Esophagus (tissue), 2 donors: ENCODE measurements at regions not wholly inside any gene's neighbourhood (a gene's known extent, or its start where the extent isn't known, plus 50 kb on each side); places are given as distances from the start of the nearest gene placed in this dataset.
"Not testable (repeated sequence)": the region's sequence is repeated elsewhere in the genome, so short reads cannot be mapped to it uniquely, and the experiment has no call there.

Source experiments
- H3K27ac ChIP-seq, 2 donors: one replicate each; pipeline ENCODE4 v1.5.1; 2013; ENCODE audit warnings: low read depth in 2 of 2, mild to moderate bottlenecking in 2 of 2, inconsistent platforms in 1 of 2, low read length in 1 of 2, moderate library complexity in 1 of 2
- H3K27me3 ChIP-seq, 2 donors: one replicate each; pipeline ENCODE4 v1.6.1; 2013; ENCODE audit warnings: low read length in 2 of 2, control low read depth in 1 of 2, mild to moderate bottlenecking in 1 of 2; ENCODE audit not compliant: insufficient read depth in 2 of 2, control insufficient read depth in 1 of 2
- H3K36me3 ChIP-seq, 2 donors: one replicate each; pipeline ENCODE4 v1.6.1; 2013; ENCODE audit warnings: low read length in 1 of 2; ENCODE audit not compliant: control insufficient read depth in 2 of 2, insufficient read depth in 2 of 2
- H3K4me1 ChIP-seq, 2 donors: one replicate each; pipeline ENCODE4 v1.6.1; 2013; ENCODE audit warnings: low read length in 1 of 2; ENCODE audit not compliant: control insufficient read depth in 2 of 2, insufficient read depth in 2 of 2
- H3K4me3 ChIP-seq, 2 donors: one replicate each; pipeline ENCODE4 v1.5.1; 2013; ENCODE audit warnings: low read length in 2 of 2, mild to moderate bottlenecking in 2 of 2, low read depth in 1 of 2, moderate library complexity in 1 of 2
- H3K9me3 ChIP-seq, 2 donors: one replicate each; pipeline ENCODE4 v1.6.1; 2013; ENCODE audit warnings: mild to moderate bottlenecking in 2 of 2, low read depth in 1 of 2, low read length in 1 of 2, moderate library complexity in 1 of 2; ENCODE audit not compliant: control insufficient read depth in 2 of 2, insufficient read depth in 1 of 2
- WGBS, 2 donors: extraction: QIAGEN DNeasy Blood & Tissue Kit; methylation state at CpG; one replicate each; pipeline ENCODE4 v1.1.7; 2013; 5-methylcytosine and 5-hydroxymethylcytosine counted together
- donor health status: healthy with polysubstance abuse.
- donor health status: Bipolar disorder and iron deficiency.

DNA sequence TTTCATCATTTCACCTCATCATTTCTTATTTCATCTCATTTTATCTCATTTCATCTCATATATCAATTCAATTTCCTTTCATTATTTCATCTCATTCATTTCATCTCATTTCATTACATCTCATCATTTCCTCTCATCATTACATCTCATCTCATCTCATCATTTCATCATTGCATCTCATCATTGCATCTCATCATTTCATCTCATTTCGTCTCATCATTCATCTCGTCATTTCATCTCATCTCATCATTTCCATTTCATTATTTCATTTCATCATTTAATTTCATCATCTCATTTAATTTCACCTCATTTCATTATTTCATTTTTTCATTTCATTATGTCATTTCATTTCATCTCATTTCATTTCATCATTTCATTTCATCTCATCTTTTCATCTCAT, 168.5 kb upstream of the FAM72C start:
- no CpG with 5 or more reads among the region's 2 CpGs for WGBS, 2 donors

GRCh38 chr1:144105006-144105405, 133.2 kb upstream of the FAM72C start:
- H3K27me3 ChIP-seq, H3K36me3 ChIP-seq, H3K4me3 ChIP-seq, H3K4me1 ChIP-seq, H3K27ac ChIP-seq: not testable (repeated sequence)
- peaks cover 29% of the 10 kb centered on the region in 2 donors for H3K9me3 ChIP-seq
- WGBS, 2 donors = 54 to 56% methylated on average over 3 of the region's 7 CpGs

More for the DNA sequence above, 168.5 kb upstream of the FAM72C start:
- not testable (repeated sequence) for H3K9me3 ChIP-seq, H3K27me3 ChIP-seq, H3K27ac ChIP-seq, H3K36me3 ChIP-seq, H3K4me3 ChIP-seq, H3K4me1 ChIP-seq

GRCh38 chr1:144104000-144104677, 132.4 kb upstream of the FAM72C start:
- 64 to 76% methylated on average over 14 of the region's 14 CpGs for WGBS, 2 donors
- H3K27ac ChIP-seq, H3K4me3 ChIP-seq, H3K4me1 ChIP-seq, H3K36me3 ChIP-seq, H3K27me3 ChIP-seq: not testable (repeated sequence)
- H3K9me3 ChIP-seq = peaks cover 29% of the 10 kb centered on the region in 2 donors

DNA sequence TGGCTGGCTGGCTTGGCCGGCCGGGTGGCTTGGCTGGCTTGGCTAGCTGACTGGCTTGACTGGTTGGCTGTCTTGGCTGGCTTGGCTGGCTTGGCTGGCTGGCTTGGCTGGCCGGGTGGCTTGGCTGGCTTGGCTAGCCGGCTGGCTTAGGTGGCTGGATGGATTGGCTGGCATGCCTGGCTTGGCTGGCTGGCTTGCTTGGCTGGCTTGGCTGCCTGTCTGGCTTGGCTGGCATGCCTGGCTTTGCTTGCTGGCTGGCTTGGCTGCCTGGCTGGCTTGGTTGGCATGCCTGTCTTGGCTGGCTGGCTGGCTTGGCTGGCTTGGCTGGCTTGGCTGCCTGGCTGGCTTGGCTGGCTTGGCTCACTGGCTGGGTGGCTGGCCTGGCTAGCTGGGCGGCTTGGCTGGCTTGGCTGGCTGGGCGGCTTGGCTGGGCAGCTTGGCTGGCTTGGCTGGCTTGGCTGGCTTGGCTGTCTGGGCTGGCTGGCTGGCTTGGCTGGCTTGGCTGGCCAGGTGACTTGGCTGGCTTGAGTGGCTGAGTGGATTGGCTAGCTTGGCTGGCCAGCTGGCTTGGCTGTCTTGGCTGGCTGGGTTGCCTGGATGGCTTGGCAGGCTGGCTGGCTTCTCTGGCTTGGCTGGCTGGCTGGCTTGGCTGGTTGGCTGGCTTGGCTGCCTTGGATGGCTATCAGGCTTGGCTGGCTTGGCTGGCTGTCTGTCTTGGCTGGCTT, 131.5 kb upstream of the FAM72C start:
- peaks cover 29% of the 10 kb centered on the region in 2 donors for H3K9me3 ChIP-seq
- WGBS, 2 donors = 60 to 83% methylated on average over 4 of the region's 6 CpGs

GRCh38 chr1:144102046-144102745, 130.4 kb upstream of the FAM72C start:
- not testable (repeated sequence) for H3K4me1 ChIP-seq, H3K4me3 ChIP-seq, H3K36me3 ChIP-seq, H3K27me3 ChIP-seq, H3K27ac ChIP-seq
- 50 to 53% methylated on average over 3 of the region's 3 CpGs for WGBS, 2 donors
- peaks cover 29% of the 10 kb centered on the region in 2 donors for H3K9me3 ChIP-seq

More for the DNA sequence above, 131.5 kb upstream of the FAM72C start:
- not testable (repeated sequence) for H3K36me3 ChIP-seq, H3K4me1 ChIP-seq, H3K4me3 ChIP-seq, H3K27ac ChIP-seq, H3K27me3 ChIP-seq

GRCh38 chr1:144101397-144102045, 129.7 kb upstream of the FAM72C start:
- 40 to 50% methylated on average over 8 of the region's 8 CpGs for WGBS, 2 donors
- Histone ChIP-seq H3K27ac (no peak overlapping the region), H3K36me3 (no peaks in the 10 kb centered on the region)

DNA sequence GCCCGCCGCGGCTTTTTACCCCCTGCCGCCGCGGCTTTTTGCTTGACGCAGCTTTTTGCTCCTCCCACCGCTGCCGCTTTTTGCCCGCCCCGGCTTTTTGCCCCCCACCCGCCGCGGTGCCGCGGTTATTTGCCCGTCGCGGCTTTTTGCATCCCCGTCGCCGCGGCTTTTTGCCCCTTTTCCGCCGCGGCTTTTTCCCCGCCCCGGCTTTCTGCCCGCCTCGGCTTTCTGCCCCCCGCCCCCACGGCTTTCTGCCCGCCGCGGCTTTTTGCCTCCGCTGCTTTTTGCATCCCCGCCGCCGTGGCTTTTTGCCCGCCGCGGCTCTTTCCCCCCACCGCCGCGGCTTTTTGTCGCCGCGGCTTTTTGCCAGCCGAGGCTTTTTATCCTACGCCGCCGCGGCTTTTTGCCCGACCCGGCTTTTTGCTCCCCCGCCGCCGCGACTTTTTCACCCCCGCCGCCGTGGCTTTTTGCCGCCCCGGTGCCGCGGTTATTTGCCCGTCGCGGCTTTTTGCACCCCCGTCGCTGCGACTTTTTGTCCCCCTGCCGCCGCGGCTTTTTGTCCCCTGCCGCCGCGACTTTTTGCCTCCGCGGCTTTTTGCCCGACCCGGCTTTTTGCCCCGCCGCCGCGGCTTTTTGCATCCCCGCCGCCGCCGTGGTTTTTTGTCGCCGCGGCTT, 105.5 kb upstream of the FAM72C start:
- H3K36me3 ChIP-seq, H3K27ac ChIP-seq, H3K9me3 ChIP-seq, H3K27me3 ChIP-seq, H3K4me1 ChIP-seq: not testable (repeated sequence)
- peak overlapping the region; percentile 41 to 50 for H3K4me3 ChIP-seq
- 1% methylated on average over 65 to 92 of the region's 93 CpGs for WGBS, 2 donors

More at GRCh38 chr1:144101397-144102045, 129.7 kb upstream of the FAM72C start:
- no peaks in the 10 kb centered on the region for H3K27me3 ChIP-seq
- no peaks in the 10 kb centered on the region for H3K4me1 ChIP-seq
- peaks cover 29% of the 10 kb centered on the region in 2 donors for H3K9me3 ChIP-seq
- no peak overlapping the region for H3K4me3 ChIP-seq

GRCh38 chr1:144076646-144077045, 104.9 kb upstream of the FAM72C start:
- H3K36me3 ChIP-seq, H3K27ac ChIP-seq, H3K4me1 ChIP-seq, H3K27me3 ChIP-seq, H3K9me3 ChIP-seq: not testable (repeated sequence)
- peak overlapping the region in 1 of 2 donors; percentile 50 for H3K4me3 ChIP-seq
- 1 to 10% methylated on average over 2 to 53 of the region's 53 CpGs for WGBS, 2 donors

- not testable (repeated sequence) for H3K27ac ChIP-seq
Measured at GRCh38 chr1:144070394-144071053, 98.7 kb upstream of the FAM72C start.

More at GRCh38 chr1:144070394-144071053, 98.7 kb upstream of the FAM72C start:
- not testable (repeated sequence) for H3K27me3 ChIP-seq, H3K36me3 ChIP-seq, H3K4me3 ChIP-seq, H3K9me3 ChIP-seq, H3K4me1 ChIP-seq
- no CpG with 5 or more reads among the region's 3 CpGs for WGBS, 2 donors
